PC-3 (cell line): ENCODE measurements at regions not wholly inside any gene's neighbourhood (a gene's known extent, or its start where the extent isn't known, plus 50 kb on each side); places are given as distances from the start of the nearest gene placed in this dataset.

Experiments used
- CTCF ChIP-seq: fragments of 300-600 bp; sonication (generic); conservative IDR thresholded peaks from 2 replicates; pipeline ENCODE4 v1.5.1; 2017; ENCODE audit warnings: antibody characterized with exemption, low read depth, mild to moderate bottlenecking, low read length
- EZH2 ChIP-seq: fragments of 300-600 bp; sonication (generic); IDR thresholded peaks from one replicate; pipeline ENCODE4 v1.6.1; 2017; ENCODE audit warnings: antibody characterized with exemption, mild to moderate bottlenecking, low read length; ENCODE audit not compliant: unreplicated experiment
- EZH2phosphoT487 ChIP-seq: fragments of 300-600 bp; sonication (generic); IDR thresholded peaks from 2 replicates; pipeline ENCODE4 v1.6.1; 2018; ENCODE audit warnings: mild to moderate bottlenecking, antibody characterized with exemption, low read length, borderline replicate concordance

DNA sequence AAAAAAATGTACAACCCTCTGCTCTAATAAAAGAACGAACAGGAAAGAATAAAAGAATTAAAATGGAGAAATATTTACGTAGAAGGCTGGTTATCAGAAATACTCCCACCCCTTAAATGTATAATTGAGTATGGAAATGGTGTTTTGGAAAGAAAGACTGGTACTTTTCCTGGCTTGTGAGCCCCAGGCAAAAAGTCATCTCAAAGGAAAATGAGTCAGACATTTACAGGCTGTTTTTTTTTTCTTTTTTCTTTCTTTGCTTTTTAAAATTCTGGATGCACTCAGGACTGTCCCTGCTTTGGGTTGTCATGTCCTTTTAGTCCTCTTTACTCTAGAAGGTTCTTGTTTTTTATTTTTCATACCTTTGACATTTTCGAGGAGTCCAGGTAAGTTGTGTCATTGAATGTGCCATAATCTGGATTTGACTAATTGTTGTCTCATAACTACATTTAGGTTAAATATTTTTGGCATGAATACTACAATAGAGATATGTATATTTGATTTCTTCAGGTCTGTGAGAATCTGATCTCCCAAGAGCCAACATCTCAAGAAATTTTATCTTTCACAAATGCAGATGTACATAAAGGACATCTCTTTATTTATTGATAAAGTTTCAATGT is 313.0 kb upstream of the GLI3 start:
- no peak for TF ChIP-seq CTCF
- no peak for TF ChIP-seq EZH2
- no peak for TF ChIP-seq EZH2phosphoT487
